ENCODE measurements at regions not wholly inside any gene's neighbourhood (a gene's known extent, or its start where the extent isn't known, plus 50 kb on each side); places are given as distances from the start of the nearest gene placed in this dataset.

GRCh38 chr4:63459329-63459728, 949.9 kb downstream of the TECRL start:
- no peak for TF ChIP-seq POLR2A (IDR thresholded peaks at IDR 0.05)
- TF ChIP-seq CTCF (IDR thresholded peaks at IDR 0.05) = no peak
